ENCODE measurements at regions not wholly inside any gene's neighbourhood (a gene's known extent, or its start where the extent isn't known, plus 50 kb on each side); places are given as distances from the start of the nearest gene placed in this dataset.

DNA sequence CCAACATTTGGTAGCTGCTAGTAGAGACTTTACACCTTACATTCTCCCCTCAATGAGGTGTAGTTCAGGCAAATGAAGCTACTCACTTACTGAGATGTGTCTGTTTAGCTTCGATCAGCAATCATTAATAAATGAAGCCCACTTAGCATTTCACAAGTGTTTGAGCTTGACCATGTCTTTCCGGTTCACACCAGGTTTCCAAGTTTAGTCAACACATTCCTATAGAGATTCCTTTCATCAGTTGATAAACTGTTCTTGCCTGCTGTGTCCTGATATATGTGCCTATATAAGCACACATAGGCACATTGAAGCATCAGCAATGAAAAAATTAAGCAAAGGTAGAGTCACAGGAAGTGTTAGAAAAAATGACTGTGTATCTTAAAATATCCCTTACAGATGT, 150.0 kb downstream of the BTBD3 start:
- WGBS, result 80% methylated on average over 2 of the region's 2 CpGs
- Histone ChIP-seq H3K4me3 (ENCODE audit: low read depth in 1 of 3, low read length in 3 of 3) (no peak overlapping the region), H3K27ac (ENCODE audit: low read depth in 1 of 2, low read length in 2 of 2) (no peak overlapping the region), H3K27me3 (ENCODE audit: control insufficient read depth in 4 of 4, insufficient read depth in 4 of 4, low read length in 3 of 4) (no peaks in the 10 kb centered on the region), H3K4me1 (ENCODE audit: control insufficient read depth in 4 of 4, insufficient read depth in 4 of 4, low read length in 3 of 4) (no peaks in the 10 kb centered on the region), H3K9me3 (ENCODE audit: control insufficient read depth in 4 of 4, low read length in 3 of 4) (peaks cover 0 to 6% (median 0%) of the 10 kb centered on the region in 4 donors), H3K36me3 (ENCODE audit: control insufficient read depth in 4 of 4, insufficient read depth in 3 of 4, low read depth in 1 of 4, low read length in 3 of 4) (no peaks in the 10 kb centered on the region), H3K9ac (ENCODE audit: low read depth in 1 of 2, low read length in 2 of 2) (no peak overlapping the region)
- TF ChIP-seq SP1 (IDR thresholded peaks at IDR 0.05) (no peak), YY1 (IDR thresholded peaks at IDR 0.05) (no peak), HNF4A (conservative IDR thresholded peaks at IDR 0.05) (no peak), FOXA2 (IDR thresholded peaks at IDR 0.05) (no peak), JUND (IDR thresholded peaks at IDR 0.05) (no peak), HNF4G (IDR thresholded peaks at IDR 0.05) (no peak), GABPA (IDR thresholded peaks at IDR 0.05 in 1 of 2, conservative IDR thresholded peaks at IDR 0.05 in 1 of 2) (no peak), FOXA1 (IDR thresholded peaks at IDR 0.05) (no peak), RAD21 (IDR thresholded peaks at IDR 0.05) (no peak), EGR1 (IDR thresholded peaks at IDR 0.05; ENCODE audit: low read depth in 2 of 2) (no peak), RXRA (IDR thresholded peaks at IDR 0.05) (no peak)
- TF ChIP-seq, protein P1, sequence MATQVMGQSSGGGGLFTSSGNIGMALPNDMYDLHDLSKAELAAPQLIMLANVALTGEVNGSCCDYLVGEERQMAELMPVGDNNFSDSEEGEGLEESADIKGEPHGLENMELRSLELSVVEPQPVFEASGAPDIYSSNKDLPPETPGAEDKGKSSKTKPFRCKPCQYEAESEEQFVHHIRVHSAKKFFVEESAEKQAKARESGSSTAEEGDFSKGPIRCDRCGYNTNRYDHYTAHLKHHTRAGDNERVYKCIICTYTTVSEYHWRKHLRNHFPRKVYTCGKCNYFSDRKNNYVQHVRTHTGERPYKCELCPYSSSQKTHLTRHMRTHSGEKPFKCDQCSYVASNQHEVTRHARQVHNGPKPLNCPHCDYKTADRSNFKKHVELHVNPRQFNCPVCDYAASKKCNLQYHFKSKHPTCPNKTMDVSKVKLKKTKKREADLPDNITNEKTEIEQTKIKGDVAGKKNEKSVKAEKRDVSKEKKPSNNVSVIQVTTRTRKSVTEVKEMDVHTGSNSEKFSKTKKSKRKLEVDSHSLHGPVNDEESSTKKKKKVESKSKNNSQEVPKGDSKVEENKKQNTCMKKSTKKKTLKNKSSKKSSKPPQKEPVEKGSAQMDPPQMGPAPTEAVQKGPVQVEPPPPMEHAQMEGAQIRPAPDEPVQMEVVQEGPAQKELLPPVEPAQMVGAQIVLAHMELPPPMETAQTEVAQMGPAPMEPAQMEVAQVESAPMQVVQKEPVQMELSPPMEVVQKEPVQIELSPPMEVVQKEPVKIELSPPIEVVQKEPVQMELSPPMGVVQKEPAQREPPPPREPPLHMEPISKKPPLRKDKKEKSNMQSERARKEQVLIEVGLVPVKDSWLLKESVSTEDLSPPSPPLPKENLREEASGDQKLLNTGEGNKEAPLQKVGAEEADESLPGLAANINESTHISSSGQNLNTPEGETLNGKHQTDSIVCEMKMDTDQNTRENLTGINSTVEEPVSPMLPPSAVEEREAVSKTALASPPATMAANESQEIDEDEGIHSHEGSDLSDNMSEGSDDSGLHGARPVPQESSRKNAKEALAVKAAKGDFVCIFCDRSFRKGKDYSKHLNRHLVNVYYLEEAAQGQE (IDR thresholded peaks at IDR 0.05), result no peak
- TF ChIP-seq, protein P2, sequence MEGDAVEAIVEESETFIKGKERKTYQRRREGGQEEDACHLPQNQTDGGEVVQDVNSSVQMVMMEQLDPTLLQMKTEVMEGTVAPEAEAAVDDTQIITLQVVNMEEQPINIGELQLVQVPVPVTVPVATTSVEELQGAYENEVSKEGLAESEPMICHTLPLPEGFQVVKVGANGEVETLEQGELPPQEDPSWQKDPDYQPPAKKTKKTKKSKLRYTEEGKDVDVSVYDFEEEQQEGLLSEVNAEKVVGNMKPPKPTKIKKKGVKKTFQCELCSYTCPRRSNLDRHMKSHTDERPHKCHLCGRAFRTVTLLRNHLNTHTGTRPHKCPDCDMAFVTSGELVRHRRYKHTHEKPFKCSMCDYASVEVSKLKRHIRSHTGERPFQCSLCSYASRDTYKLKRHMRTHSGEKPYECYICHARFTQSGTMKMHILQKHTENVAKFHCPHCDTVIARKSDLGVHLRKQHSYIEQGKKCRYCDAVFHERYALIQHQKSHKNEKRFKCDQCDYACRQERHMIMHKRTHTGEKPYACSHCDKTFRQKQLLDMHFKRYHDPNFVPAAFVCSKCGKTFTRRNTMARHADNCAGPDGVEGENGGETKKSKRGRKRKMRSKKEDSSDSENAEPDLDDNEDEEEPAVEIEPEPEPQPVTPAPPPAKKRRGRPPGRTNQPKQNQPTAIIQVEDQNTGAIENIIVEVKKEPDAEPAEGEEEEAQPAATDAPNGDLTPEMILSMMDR (IDR thresholded peaks at IDR 0.05; ENCODE audit: low read depth, low read length, missing input control), result no peak
- TF ChIP-seq, protein P3, sequence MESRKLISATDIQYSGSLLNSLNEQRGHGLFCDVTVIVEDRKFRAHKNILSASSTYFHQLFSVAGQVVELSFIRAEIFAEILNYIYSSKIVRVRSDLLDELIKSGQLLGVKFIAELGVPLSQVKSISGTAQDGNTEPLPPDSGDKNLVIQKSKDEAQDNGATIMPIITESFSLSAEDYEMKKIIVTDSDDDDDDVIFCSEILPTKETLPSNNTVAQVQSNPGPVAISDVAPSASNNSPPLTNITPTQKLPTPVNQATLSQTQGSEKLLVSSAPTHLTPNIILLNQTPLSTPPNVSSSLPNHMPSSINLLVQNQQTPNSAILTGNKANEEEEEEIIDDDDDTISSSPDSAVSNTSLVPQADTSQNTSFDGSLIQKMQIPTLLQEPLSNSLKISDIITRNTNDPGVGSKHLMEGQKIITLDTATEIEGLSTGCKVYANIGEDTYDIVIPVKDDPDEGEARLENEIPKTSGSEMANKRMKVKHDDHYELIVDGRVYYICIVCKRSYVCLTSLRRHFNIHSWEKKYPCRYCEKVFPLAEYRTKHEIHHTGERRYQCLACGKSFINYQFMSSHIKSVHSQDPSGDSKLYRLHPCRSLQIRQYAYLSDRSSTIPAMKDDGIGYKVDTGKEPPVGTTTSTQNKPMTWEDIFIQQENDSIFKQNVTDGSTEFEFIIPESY (IDR thresholded peaks at IDR 0.05), result no peak
- TF ChIP-seq, protein P4, sequence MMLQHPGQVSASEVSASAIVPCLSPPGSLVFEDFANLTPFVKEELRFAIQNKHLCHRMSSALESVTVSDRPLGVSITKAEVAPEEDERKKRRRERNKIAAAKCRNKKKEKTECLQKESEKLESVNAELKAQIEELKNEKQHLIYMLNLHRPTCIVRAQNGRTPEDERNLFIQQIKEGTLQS (IDR thresholded peaks at IDR 0.05), result no peak
- DNase-seq (ENCODE audit: low spot score), result no peak

DNA sequence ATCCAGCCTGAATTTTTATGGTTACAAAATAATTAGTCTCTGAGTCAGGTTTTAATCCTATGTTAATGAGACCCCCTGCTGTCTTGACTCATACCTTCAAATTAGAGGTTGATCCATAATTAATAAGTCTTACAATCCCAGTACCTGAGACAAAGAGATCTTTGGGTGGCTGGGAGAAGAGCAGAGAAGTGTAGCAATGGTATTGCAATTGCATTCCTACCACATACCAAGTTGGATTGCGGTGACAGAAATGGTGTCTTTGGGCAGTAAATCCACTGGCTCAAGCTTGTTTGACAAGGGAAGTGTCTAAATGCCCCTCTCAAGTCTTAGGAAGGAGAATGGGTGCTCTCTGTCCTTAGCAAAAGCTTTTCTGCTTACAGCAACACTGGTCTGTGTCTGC, 150.4 kb downstream of the BTBD3 start:
- Histone ChIP-seq H3K4me1 (ENCODE audit: control insufficient read depth in 4 of 4, insufficient read depth in 4 of 4, low read length in 3 of 4) (no peaks in the 10 kb centered on the region), H3K9ac (ENCODE audit: low read depth in 1 of 2, low read length in 2 of 2) (no peak overlapping the region), H3K4me3 (ENCODE audit: low read depth in 1 of 3, low read length in 3 of 3) (no peak overlapping the region), H3K36me3 (ENCODE audit: control insufficient read depth in 4 of 4, insufficient read depth in 3 of 4, low read depth in 1 of 4, low read length in 3 of 4) (no peaks in the 10 kb centered on the region), H3K27ac (ENCODE audit: low read depth in 1 of 2, low read length in 2 of 2) (no peak overlapping the region), H3K9me3 (ENCODE audit: control insufficient read depth in 4 of 4, low read length in 3 of 4) (peaks cover 0 to 6% (median 0%) of the 10 kb centered on the region in 4 donors), H3K27me3 (ENCODE audit: control insufficient read depth in 4 of 4, insufficient read depth in 4 of 4, low read length in 3 of 4) (no peaks in the 10 kb centered on the region)
- TF ChIP-seq SP1 (IDR thresholded peaks at IDR 0.05), result no peak
- TF ChIP-seq GABPA (IDR thresholded peaks at IDR 0.05 in 1 of 2, conservative IDR thresholded peaks at IDR 0.05 in 1 of 2), result no peak
- TF ChIP-seq, protein P1 (IDR thresholded peaks at IDR 0.05), result no peak
- no peak for TF ChIP-seq EGR1 (IDR thresholded peaks at IDR 0.05; ENCODE audit: low read depth in 2 of 2)
- no peak for TF ChIP-seq TAF1 (conservative IDR thresholded peaks at IDR 0.05)
- TF ChIP-seq JUND (IDR thresholded peaks at IDR 0.05), result no peak
- 69% methylated on average over 1 of the region's 1 CpG for WGBS
- no peak for DNase-seq (ENCODE audit: low spot score)
